ENCODE measurements at regions not wholly inside any gene's neighbourhood (a gene's known extent, or its start where the extent isn't known, plus 50 kb on each side); places are given as distances from the start of the nearest gene placed in this dataset.

- TF ChIP-seq, protein P1, sequence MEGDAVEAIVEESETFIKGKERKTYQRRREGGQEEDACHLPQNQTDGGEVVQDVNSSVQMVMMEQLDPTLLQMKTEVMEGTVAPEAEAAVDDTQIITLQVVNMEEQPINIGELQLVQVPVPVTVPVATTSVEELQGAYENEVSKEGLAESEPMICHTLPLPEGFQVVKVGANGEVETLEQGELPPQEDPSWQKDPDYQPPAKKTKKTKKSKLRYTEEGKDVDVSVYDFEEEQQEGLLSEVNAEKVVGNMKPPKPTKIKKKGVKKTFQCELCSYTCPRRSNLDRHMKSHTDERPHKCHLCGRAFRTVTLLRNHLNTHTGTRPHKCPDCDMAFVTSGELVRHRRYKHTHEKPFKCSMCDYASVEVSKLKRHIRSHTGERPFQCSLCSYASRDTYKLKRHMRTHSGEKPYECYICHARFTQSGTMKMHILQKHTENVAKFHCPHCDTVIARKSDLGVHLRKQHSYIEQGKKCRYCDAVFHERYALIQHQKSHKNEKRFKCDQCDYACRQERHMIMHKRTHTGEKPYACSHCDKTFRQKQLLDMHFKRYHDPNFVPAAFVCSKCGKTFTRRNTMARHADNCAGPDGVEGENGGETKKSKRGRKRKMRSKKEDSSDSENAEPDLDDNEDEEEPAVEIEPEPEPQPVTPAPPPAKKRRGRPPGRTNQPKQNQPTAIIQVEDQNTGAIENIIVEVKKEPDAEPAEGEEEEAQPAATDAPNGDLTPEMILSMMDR (IDR thresholded peaks at IDR 0.05) = no peak
- no peak for TF ChIP-seq POLR2A (IDR thresholded peaks at IDR 0.05)
Observed at GRCh38 chrX:150217609-150218008, 145.5 kb upstream of the MAMLD1 start.

Measured in right lobe of liver (tissue), 4 donors.